SH-SY5Y (cell line): ENCODE measurements at regions not wholly inside any gene's neighbourhood (a gene's known extent, or its start where the extent isn't known, plus 50 kb on each side); places are given as distances from the start of the nearest gene placed in this dataset.

Experiments
- GATA2 ChIP-seq: IDR thresholded peaks from 2 replicates; pipeline ENCODE4 v1.6.1; 2011; ENCODE audit warnings: mild to moderate bottlenecking, low read depth, low read length
- GATA3 ChIP-seq: IDR thresholded peaks from 2 replicates; pipeline ENCODE4 v1.6.1; 2011; ENCODE audit warnings: low read depth, mild to moderate bottlenecking, low read length, moderate library complexity

DNA sequence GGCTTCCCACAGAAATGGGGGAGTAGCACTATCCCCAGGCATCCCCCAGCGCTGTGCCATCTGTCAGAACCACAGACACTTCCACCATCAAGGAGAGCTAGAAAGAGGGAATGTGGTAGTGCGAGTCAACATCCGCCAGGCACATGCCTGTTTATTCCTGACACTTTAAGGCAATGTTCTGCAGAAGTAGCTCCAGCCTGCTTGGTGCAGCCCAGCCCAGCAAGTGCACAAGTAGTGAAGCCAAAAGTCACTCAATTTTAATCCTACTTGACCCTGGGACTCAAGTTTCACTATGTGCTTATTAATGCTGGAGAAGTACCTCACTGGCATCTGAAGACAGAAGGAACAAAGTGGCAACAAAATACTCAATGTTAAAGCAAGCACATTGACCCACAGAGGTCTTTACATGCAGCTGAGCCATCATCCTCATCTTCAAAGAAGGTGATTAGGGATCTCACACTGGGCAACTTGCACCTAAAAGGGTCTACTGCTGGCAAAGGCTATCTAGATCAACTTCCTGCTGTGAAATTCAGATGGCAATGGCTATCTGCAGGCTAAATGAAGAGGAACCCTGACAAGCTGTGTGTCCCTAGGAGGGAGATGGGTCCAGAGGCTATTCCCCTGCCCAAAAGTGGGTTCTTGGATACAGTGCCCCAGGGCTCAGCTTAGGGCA, 61.4 kb upstream of the CLDN18 start:
- TF ChIP-seq GATA2 (no peak), GATA3 (no peak)
